CD14-positive monocyte (primary cell): ENCODE measurements at regions not wholly inside any gene's neighbourhood (a gene's known extent, or its start where the extent isn't known, plus 50 kb on each side); places are given as distances from the start of the nearest gene placed in this dataset.

ENCODE experiments used
- DNase-seq, 3 donors: peaks; one replicate each; pipeline ENCODE4 v3.0.0-alpha.2; 2011 to 2022
- H2AFZ ChIP-seq: 2 replicates; pipeline ENCODE4 v1.6.0; 2012; ENCODE audit warnings: mild to moderate bottlenecking, low read depth, low read length, inconsistent platforms; ENCODE audit not compliant: insufficient read depth, poor library complexity, severe bottlenecking
- H3K27ac ChIP-seq, 2 donors: 1 replicate in 1 of 2; 2 replicates in 1 of 2; pipeline ENCODE4 v1.5.1; 2012 to 2013; ENCODE audit warnings: low read length in 2 of 2, control low read depth in 1 of 2, inconsistent platforms in 1 of 2, low read depth in 1 of 2, mild to moderate bottlenecking in 1 of 2
- H3K27me3 ChIP-seq, 2 donors: one replicate each; pipeline versions ENCODE4 v1.6.0 to v1.6.1; 2011 to 2013; ENCODE audit warnings: low read length in 2 of 2; ENCODE audit not compliant: control insufficient read depth in 2 of 2, insufficient read depth in 2 of 2
- H3K36me3 ChIP-seq, 2 donors: replicated peaks in 1 of 2; 1 replicate in 1 of 2; 2 replicates in 1 of 2; pipeline versions ENCODE4 v1.5.1 to v1.6.1; 2012 to 2013; ENCODE audit warnings: low read length in 2 of 2, control low read depth in 1 of 2, inconsistent platforms in 1 of 2, mild to moderate bottlenecking in 1 of 2; ENCODE audit not compliant: insufficient read depth in 2 of 2, control insufficient read depth in 1 of 2
- H3K4me1 ChIP-seq, 2 donors: 1 replicate in 1 of 2; 2 replicates in 1 of 2; pipeline versions ENCODE4 v1.5.1 to v1.6.1; 2012 to 2013; ENCODE audit warnings: low read length in 2 of 2, control low read depth in 1 of 2, inconsistent platforms in 1 of 2, mild to moderate bottlenecking in 1 of 2, moderate library complexity in 1 of 2; ENCODE audit not compliant: insufficient read depth in 2 of 2, control insufficient read depth in 1 of 2
- H3K4me2 ChIP-seq: replicated peaks from 2 replicates; pipeline ENCODE3; 2012; ENCODE audit warnings: low read length, moderate library complexity, mild to moderate bottlenecking; ENCODE audit not compliant: poor library complexity, severe bottlenecking; ENCODE audit errors: extremely low read depth
- H3K4me3 ChIP-seq, 3 experiments: fragments of 200-600 bp in 1 of 3; sonication (generic) in 1 of 3; replicated peaks in 1 of 3; 1 replicate in 2 of 3; 2 replicates in 1 of 3; pipeline ENCODE4 v1.5.1; 2011 to 2013; ENCODE audit warnings: low read length in 3 of 3, mild to moderate bottlenecking in 3 of 3, control low read depth in 2 of 3, low read depth in 2 of 3, inconsistent platforms in 1 of 3, moderate library complexity in 1 of 3
- H3K79me2 ChIP-seq: 2 replicates; pipeline ENCODE4 v1.6.0; 2012; ENCODE audit warnings: mild to moderate bottlenecking, control low read depth, inconsistent platforms, low read length, moderate library complexity; ENCODE audit not compliant: insufficient read depth
- H3K9ac ChIP-seq: 2 replicates; pipeline ENCODE4 v1.6.0; 2017; ENCODE audit warnings: low read length, mild to moderate bottlenecking; ENCODE audit not compliant: insufficient read depth, poor library complexity, severe bottlenecking
- H3K9me3 ChIP-seq, 2 donors: replicated peaks in 1 of 2; 1 replicate in 1 of 2; 2 replicates in 1 of 2; pipeline versions ENCODE4 v1.5.1 to v1.6.1; 2012 to 2013; ENCODE audit warnings: low read length in 2 of 2, control low read depth in 1 of 2; ENCODE audit not compliant: control insufficient read depth in 1 of 2, insufficient read depth in 1 of 2
- H4K20me1 ChIP-seq: 2 replicates; pipeline ENCODE4 v1.6.0; 2012; ENCODE audit warnings: mild to moderate bottlenecking, low read length, control low read depth, moderate library complexity; ENCODE audit not compliant: insufficient read depth
- H3K27ac Mint-ChIP-seq, 7 donors: one replicate each; pipeline ENCODE4 v1.8.0; 2020; ENCODE audit warnings: mild to moderate bottlenecking in 7 of 7, mixed read lengths in 7 of 7, moderate library complexity in 6 of 7, inconsistent platforms in 2 of 7
- H3K27me3 Mint-ChIP-seq, 3 donors: one replicate each; pipeline ENCODE4 v1.8.0; 2021 to 2022; ENCODE audit warnings: low read depth in 3 of 3, mild to moderate bottlenecking in 3 of 3, mixed read lengths in 3 of 3, moderate library complexity in 3 of 3, inconsistent platforms in 1 of 3
- H3K36me3 Mint-ChIP-seq, 2 donors: one replicate each; pipeline ENCODE4 v1.8.0; 2020; ENCODE audit warnings: mixed read lengths in 2 of 2, inconsistent platforms in 1 of 2, mild to moderate bottlenecking in 1 of 2
- H3K4me1 Mint-ChIP-seq: one replicate; pipeline ENCODE4 v1.8.0; 2020; ENCODE audit warnings: mild to moderate bottlenecking, mixed read lengths
- H3K4me3 Mint-ChIP-seq, 2 donors: one replicate each; pipeline ENCODE4 v1.8.0; 2020; ENCODE audit warnings: mild to moderate bottlenecking in 2 of 2, mixed read lengths in 2 of 2, moderate library complexity in 1 of 2
- H3K9me3 Mint-ChIP-seq, 7 donors: one replicate each; pipeline ENCODE4 v1.8.0; 2020 to 2022; ENCODE audit warnings: mixed read lengths in 7 of 7, mild to moderate bottlenecking in 6 of 7, moderate library complexity in 6 of 7, inconsistent platforms in 2 of 7
- WGBS: methylation state at CpG from one replicate; pipeline ENCODE4 v1.1.5; 2013; ENCODE audit warnings: missing lambda C conversion rate; ENCODE audit not compliant: insufficient coverage; 5-methylcytosine and 5-hydroxymethylcytosine counted together
- intact Hi-C, 2 donors: fragments of 100-400 bp; cut with micrococcal nuclease; formaldehyde crosslinking; loops; one replicate each; pipeline versions ENCODE4 v1.15.0 to v1.15.1; 2023
- TF ChIP-seq, protein P1 (sequence below): fragments of 200-600 bp; IDR thresholded peaks from one replicate; pipeline ENCODE4 v1.8.0; 2022; ENCODE audit warnings: antibody characterized with exemption, mild to moderate bottlenecking

DNA sequence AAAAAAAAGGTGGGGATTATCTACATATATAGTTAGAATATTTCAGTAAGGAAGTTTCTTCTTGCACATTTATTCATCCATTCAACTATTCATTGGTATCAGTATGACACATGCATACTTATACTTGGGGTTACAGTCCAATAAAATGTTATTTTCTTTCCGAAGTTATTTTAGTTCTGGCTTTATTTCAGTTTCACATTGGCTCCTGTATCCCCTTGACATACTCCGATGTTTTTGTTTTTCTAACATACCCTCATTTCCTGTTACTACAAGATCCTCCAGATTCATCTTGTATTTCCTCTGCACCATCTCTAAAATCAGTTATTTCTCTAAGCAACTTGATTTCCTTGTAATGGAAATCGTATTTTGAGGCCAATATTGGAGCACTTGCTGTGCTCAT is 435.5 kb upstream of the MON1B start:
- no peaks in the 10 kb centered on the region for H3K79me2 ChIP-seq
- peaks cover 2 to 7% of the 10 kb centered on the region in 2 donors for H3K9me3 ChIP-seq
- intact Hi-C loops, result no loop called here

DNA sequence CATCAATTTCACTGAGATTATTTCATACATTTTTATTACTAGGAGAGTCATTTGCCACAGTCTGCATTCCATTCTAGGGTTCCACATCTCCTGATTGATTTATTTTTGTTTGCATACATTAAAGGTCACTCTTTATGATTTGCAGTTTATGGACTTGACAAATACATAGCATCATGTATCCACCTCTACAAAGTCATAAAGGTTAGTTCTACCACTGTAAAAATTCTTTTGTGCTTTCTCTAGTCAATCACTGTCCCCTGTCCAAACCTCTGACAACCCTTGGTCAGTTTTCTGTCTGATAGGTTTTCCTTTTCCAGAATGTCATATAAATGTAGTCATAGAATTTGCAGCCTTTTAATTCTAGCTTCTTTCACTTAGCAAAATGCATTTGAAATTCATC is 434.6 kb upstream of the MON1B start:
- H3K4me3 Mint-ChIP-seq, result no peak overlapping the region

More for the DNA sequence above, 435.5 kb upstream of the MON1B start:
- H4K20me1 ChIP-seq, result no peaks in the 10 kb centered on the region
- no peaks in the 10 kb centered on the region for H3K27me3 ChIP-seq
- H3K4me3 ChIP-seq, result no peak overlapping the region
- peaks cover 0 to 10% (median 4%) of the 10 kb centered on the region in 7 donors for H3K9me3 Mint-ChIP-seq
- no peaks in the 10 kb centered on the region for H3K36me3 ChIP-seq
- no peaks in the 10 kb centered on the region for H3K4me1 ChIP-seq
- WGBS, result 100% methylated on average over 3 of the region's 3 CpGs
- no peak overlapping the region for H3K27ac Mint-ChIP-seq
- H3K27me3 Mint-ChIP-seq, result no peaks in the 10 kb centered on the region
- H3K4me3 Mint-ChIP-seq, result no peak overlapping the region
- no peak overlapping the region for H3K4me2 ChIP-seq
- TF ChIP-seq, protein P1, sequence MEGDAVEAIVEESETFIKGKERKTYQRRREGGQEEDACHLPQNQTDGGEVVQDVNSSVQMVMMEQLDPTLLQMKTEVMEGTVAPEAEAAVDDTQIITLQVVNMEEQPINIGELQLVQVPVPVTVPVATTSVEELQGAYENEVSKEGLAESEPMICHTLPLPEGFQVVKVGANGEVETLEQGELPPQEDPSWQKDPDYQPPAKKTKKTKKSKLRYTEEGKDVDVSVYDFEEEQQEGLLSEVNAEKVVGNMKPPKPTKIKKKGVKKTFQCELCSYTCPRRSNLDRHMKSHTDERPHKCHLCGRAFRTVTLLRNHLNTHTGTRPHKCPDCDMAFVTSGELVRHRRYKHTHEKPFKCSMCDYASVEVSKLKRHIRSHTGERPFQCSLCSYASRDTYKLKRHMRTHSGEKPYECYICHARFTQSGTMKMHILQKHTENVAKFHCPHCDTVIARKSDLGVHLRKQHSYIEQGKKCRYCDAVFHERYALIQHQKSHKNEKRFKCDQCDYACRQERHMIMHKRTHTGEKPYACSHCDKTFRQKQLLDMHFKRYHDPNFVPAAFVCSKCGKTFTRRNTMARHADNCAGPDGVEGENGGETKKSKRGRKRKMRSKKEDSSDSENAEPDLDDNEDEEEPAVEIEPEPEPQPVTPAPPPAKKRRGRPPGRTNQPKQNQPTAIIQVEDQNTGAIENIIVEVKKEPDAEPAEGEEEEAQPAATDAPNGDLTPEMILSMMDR, result no peak
- no peaks in the 10 kb centered on the region for H3K4me1 Mint-ChIP-seq
- H3K36me3 Mint-ChIP-seq, result no peaks in the 10 kb centered on the region
- no peak overlapping the region for H3K9ac ChIP-seq
- H2AFZ ChIP-seq, result no peak overlapping the region
- DNase-seq, result no peak
- no peak overlapping the region for H3K27ac ChIP-seq

More for the DNA sequence above, 434.6 kb upstream of the MON1B start:
- H2AFZ ChIP-seq, result no peak overlapping the region
- H3K4me1 ChIP-seq, result no peaks in the 10 kb centered on the region
- peaks cover 2 to 7% of the 10 kb centered on the region in 2 donors for H3K9me3 ChIP-seq
- TF ChIP-seq, protein P1, result no peak
- no peak overlapping the region for H3K4me2 ChIP-seq
- no peak overlapping the region for H3K27ac ChIP-seq
- Mint-ChIP-seq H3K27ac (no peak overlapping the region), H3K27me3 (no peaks in the 10 kb centered on the region), H3K4me1 (no peaks in the 10 kb centered on the region), H3K9me3 (peaks cover 0 to 8% (median 5%) of the 10 kb centered on the region in 7 donors), H3K36me3 (no peaks in the 10 kb centered on the region)
- H3K4me3 ChIP-seq, result no peak overlapping the region
- H3K9ac ChIP-seq, result no peak overlapping the region
- H3K27me3 ChIP-seq, result no peaks in the 10 kb centered on the region
- intact Hi-C loops, result no loop called here
- H4K20me1 ChIP-seq, result no peaks in the 10 kb centered on the region
- no peaks in the 10 kb centered on the region for H3K36me3 ChIP-seq
- H3K79me2 ChIP-seq, result no peaks in the 10 kb centered on the region
- no peak for DNase-seq
